BLaER1 (cell line): ENCODE measurements at regions not wholly inside any gene's neighbourhood (a gene's known extent, or its start where the extent isn't known, plus 50 kb on each side); places are given as distances from the start of the nearest gene placed in this dataset.

Experiments
- H3K27ac ChIP-seq: shearing (Covaris generic); formaldehyde crosslinking; 2 replicates; pipeline ENCODE4 v1.8.1; 2022
- H3K27me3 ChIP-seq: shearing (Covaris generic); formaldehyde crosslinking; 2 replicates; pipeline ENCODE4 v1.8.1; 2022
- H3K36me3 ChIP-seq: shearing (Covaris generic); formaldehyde crosslinking; 2 replicates; pipeline ENCODE4 v1.8.1; 2022
- H3K4me1 ChIP-seq: shearing (Covaris generic); formaldehyde crosslinking; 2 replicates; pipeline ENCODE4 v1.8.1; 2022
- H3K4me2 ChIP-seq: shearing (Covaris generic); formaldehyde crosslinking; 2 replicates; pipeline ENCODE4 v1.8.1; 2022
- H3K4me3 ChIP-seq: shearing (Covaris generic); formaldehyde crosslinking; 2 replicates; pipeline ENCODE4 v1.8.1; 2022
- H3K9ac ChIP-seq: shearing (Covaris generic); formaldehyde crosslinking; 2 replicates; pipeline ENCODE4 v1.8.1; 2022
- H3K9me3 ChIP-seq: shearing (Covaris generic); formaldehyde crosslinking; 2 replicates; pipeline ENCODE4 v1.8.1; 2022
- H4K20me1 ChIP-seq: shearing (Covaris generic); formaldehyde crosslinking; 2 replicates; pipeline ENCODE4 v1.8.1; 2022
- Cebpa-rat ChIP-seq: shearing (Covaris generic); IDR thresholded peaks from 2 replicates; pipeline ENCODE4 v1.8.1; 2022

DNA sequence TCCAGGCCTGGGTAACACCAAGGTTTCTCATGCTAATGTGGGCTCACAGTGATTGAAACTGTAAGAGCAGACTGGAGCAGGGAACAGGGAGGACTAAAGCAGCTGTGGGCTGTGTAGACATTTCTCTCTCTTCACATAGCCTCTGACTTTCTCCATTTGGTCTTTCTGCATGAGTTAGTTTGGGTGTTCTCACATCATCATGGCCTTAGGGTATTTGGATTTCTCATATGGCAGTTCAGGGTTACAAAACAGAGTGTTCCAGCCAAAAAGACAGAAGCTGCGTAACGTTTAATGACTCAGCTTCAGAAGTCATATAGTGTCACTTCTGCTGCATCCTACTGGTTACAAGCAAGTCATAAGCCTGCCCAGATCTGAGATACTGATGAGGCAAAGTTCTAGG, 52.0 kb upstream of the OSBPL8 start:
- Histone ChIP-seq H3K4me2 (no peak overlapping the region), H3K27ac (no peak overlapping the region), H3K9me3 (no peaks in the 10 kb centered on the region), H3K4me3 (no peak overlapping the region), H3K9ac (no peak overlapping the region), H4K20me1 (no peaks in the 10 kb centered on the region), H3K27me3 (no peaks in the 10 kb centered on the region), H3K4me1 (no peaks in the 10 kb centered on the region), H3K36me3 (no peaks in the 10 kb centered on the region)
- TF ChIP-seq Cebpa-rat = no peak

DNA sequence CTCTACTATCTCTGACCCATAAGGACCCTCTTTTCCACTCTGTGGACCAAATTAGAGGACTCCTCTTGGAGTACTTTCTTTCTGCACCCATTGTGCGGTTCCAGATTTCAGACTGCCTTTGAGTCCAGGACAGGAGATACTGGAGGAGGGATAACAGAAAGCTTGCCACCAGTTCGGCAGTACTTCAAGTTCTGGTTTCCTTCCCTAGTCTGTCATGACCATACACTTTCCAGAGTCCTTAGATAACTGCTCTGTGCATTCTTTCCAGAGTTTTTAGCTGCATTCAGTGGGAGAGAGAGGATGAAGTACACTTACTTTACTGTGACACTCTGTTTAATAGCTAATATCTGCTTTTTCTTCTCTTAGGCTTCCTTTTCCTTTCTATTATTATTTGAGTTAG, 54.8 kb upstream of the OSBPL8 start:
- H3K4me1 ChIP-seq = peaks cover 24% of the 10 kb centered on the region
- no peak for TF ChIP-seq Cebpa-rat
- H3K36me3 ChIP-seq = no peaks in the 10 kb centered on the region
- no peaks in the 10 kb centered on the region for H3K9me3 ChIP-seq
- H3K9ac ChIP-seq = no peak overlapping the region
- H3K4me2 ChIP-seq = no peak overlapping the region
- H3K27me3 ChIP-seq = no peaks in the 10 kb centered on the region
- no peaks in the 10 kb centered on the region for H4K20me1 ChIP-seq
- no peak overlapping the region for H3K4me3 ChIP-seq
- H3K27ac ChIP-seq = no peak overlapping the region

DNA sequence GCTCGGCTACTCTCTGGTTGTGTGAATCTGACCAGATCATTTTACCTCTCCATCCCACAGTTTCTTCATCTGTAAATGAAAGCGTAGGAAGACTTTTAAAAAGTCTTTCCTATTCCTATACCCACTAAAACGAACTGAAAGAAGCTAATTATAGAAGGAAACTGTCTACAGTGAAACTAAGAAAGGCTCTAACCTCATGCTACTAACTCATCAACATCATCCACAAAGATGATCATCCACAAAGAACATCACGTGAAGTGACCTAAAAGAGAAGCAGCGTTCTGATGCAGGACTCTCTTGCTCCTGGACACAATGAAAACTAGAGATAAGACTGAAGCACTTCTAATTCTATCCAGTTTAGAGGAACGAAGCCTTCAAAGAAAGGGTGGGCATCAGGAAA, 58.5 kb upstream of the OSBPL8 start:
- no peak overlapping the region for H3K9ac ChIP-seq
- no peak overlapping the region for H3K4me3 ChIP-seq
- H3K4me2 ChIP-seq = peak overlapping the region; percentile 65
- H3K36me3 ChIP-seq = no peaks in the 10 kb centered on the region
- peak overlapping the region; percentile 20; the same call in 1 of the 2 replicates for H3K27ac ChIP-seq
- H4K20me1 ChIP-seq = no peaks in the 10 kb centered on the region
- no peaks in the 10 kb centered on the region for H3K27me3 ChIP-seq
- TF ChIP-seq Cebpa-rat = no peak
- H3K4me1 ChIP-seq = peaks cover 34% of the 10 kb centered on the region
- no peaks in the 10 kb centered on the region for H3K9me3 ChIP-seq

DNA sequence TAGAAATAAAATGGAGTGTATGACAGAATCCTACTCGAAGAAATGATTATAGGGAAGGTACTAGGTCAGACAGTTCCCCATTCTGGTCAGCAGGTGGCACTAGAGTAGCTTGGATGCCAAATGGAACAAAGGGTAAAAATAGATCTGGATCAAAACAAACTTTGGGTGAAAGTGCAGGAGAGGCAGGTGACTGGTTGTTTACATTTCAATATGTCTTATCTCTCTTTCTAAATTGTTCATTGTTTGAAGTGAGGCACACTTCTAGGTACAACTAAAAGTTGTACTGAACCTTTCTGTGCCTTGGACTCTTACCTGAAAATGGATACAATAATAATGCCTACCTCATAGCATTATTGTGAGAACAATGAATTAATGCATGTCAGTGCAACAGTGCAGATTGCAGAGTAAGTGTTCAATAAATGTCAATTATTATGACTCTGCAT, 62.0 kb upstream of the OSBPL8 start:
- Histone ChIP-seq H3K9me3 (no peaks in the 10 kb centered on the region), H4K20me1 (no peaks in the 10 kb centered on the region), H3K9ac (no peak overlapping the region), H3K27ac (no peak overlapping the region), H3K4me1 (peaks cover 35% of the 10 kb centered on the region), H3K36me3 (no peaks in the 10 kb centered on the region), H3K4me2 (no peak overlapping the region), H3K4me3 (no peak overlapping the region), H3K27me3 (no peaks in the 10 kb centered on the region)
- TF ChIP-seq Cebpa-rat = no peak

- H3K9ac ChIP-seq = no peak overlapping the region
- H3K9me3 ChIP-seq = no peaks in the 10 kb centered on the region
- H3K36me3 ChIP-seq = no peaks in the 10 kb centered on the region
- no peaks in the 10 kb centered on the region for H3K27me3 ChIP-seq
- H4K20me1 ChIP-seq = no peaks in the 10 kb centered on the region
- no peak for TF ChIP-seq Cebpa-rat
- H3K4me1 ChIP-seq = peaks cover 39% of the 10 kb centered on the region
- no peak overlapping the region for H3K4me3 ChIP-seq
- no peak overlapping the region for H3K27ac ChIP-seq
- no peak overlapping the region for H3K4me2 ChIP-seq
Measured at GRCh38 chr12:76622351-76622750, 62.8 kb upstream of the OSBPL8 start.

GRCh38 chr12:76622915-76623314, 63.3 kb upstream of the OSBPL8 start:
- H3K9ac ChIP-seq = no peak overlapping the region
- H4K20me1 ChIP-seq = no peaks in the 10 kb centered on the region
- no peaks in the 10 kb centered on the region for H3K27me3 ChIP-seq
- H3K9me3 ChIP-seq = no peaks in the 10 kb centered on the region
- H3K36me3 ChIP-seq = no peaks in the 10 kb centered on the region
- no peak for TF ChIP-seq Cebpa-rat
- H3K4me2 ChIP-seq = no peak overlapping the region
- no peak overlapping the region for H3K27ac ChIP-seq
- H3K4me3 ChIP-seq = no peak overlapping the region
- H3K4me1 ChIP-seq = peaks cover 39% of the 10 kb centered on the region

- no peaks in the 10 kb centered on the region for H4K20me1 ChIP-seq
- H3K4me1 ChIP-seq = peaks cover 37% of the 10 kb centered on the region
- no peaks in the 10 kb centered on the region for H3K36me3 ChIP-seq
- H3K27me3 ChIP-seq = no peaks in the 10 kb centered on the region
- no peak overlapping the region for H3K27ac ChIP-seq
- no peak overlapping the region for H3K4me3 ChIP-seq
- H3K9ac ChIP-seq = no peak overlapping the region
- no peaks in the 10 kb centered on the region for H3K9me3 ChIP-seq
- H3K4me2 ChIP-seq = no peak overlapping the region
- TF ChIP-seq Cebpa-rat = no peak
Measured at GRCh38 chr12:76623931-76624330, 64.4 kb upstream of the OSBPL8 start.

GRCh38 chr12:76627346-76628135, 68.0 kb upstream of the OSBPL8 start:
- H3K4me2 ChIP-seq = peak overlapping the region; percentile 58
- H4K20me1 ChIP-seq = no peaks in the 10 kb centered on the region
- H3K4me1 ChIP-seq = peaks cover 23% of the 10 kb centered on the region
- no peak overlapping the region for H3K27ac ChIP-seq
- H3K4me3 ChIP-seq = no peak overlapping the region
- TF ChIP-seq Cebpa-rat = no peak
- no peak overlapping the region for H3K9ac ChIP-seq
- H3K9me3 ChIP-seq = no peaks in the 10 kb centered on the region
- no peaks in the 10 kb centered on the region for H3K27me3 ChIP-seq
- no peaks in the 10 kb centered on the region for H3K36me3 ChIP-seq

GRCh38 chr12:76628745-76629144, 69.2 kb upstream of the OSBPL8 start:
- H4K20me1 ChIP-seq = no peaks in the 10 kb centered on the region

DNA sequence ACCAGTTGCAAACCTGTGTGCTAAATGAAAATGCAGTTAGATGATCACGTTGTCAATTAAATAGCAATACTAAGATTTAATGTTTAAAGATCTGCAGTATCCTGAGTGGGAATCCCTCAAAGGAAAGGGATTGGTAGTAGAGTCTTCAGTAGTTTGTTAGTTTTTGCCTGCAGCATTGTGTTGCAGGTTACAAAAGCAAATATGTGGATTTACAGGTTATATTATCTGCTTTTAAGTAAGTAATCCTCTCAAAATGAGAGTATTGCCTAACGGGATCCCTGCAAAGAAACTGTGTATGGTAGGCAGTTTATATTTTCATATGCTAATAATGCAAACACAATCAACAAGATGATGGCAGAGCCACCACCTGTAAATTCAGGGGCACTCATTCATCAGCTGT, 72.2 kb upstream of the OSBPL8 start:
- Histone ChIP-seq H4K20me1 (no peaks in the 10 kb centered on the region), H3K9me3 (no peaks in the 10 kb centered on the region), H3K4me3 (no peak overlapping the region), H3K9ac (no peak overlapping the region), H3K4me1 (peaks cover 21% of the 10 kb centered on the region), H3K36me3 (no peaks in the 10 kb centered on the region), H3K4me2 (no peak overlapping the region), H3K27me3 (no peaks in the 10 kb centered on the region), H3K27ac (no peak overlapping the region)
- no peak for TF ChIP-seq Cebpa-rat

More at GRCh38 chr12:76628745-76629144, 69.2 kb upstream of the OSBPL8 start:
- Histone ChIP-seq H3K36me3 (no peaks in the 10 kb centered on the region), H3K9me3 (no peaks in the 10 kb centered on the region), H3K4me2 (peak overlapping the region; percentile 58; the same call in 1 of the 2 replicates), H3K9ac (no peak overlapping the region), H3K27me3 (no peaks in the 10 kb centered on the region), H3K27ac (no peak overlapping the region), H3K4me3 (no peak overlapping the region), H3K4me1 (peaks cover 23% of the 10 kb centered on the region)
- no peak for TF ChIP-seq Cebpa-rat

DNA sequence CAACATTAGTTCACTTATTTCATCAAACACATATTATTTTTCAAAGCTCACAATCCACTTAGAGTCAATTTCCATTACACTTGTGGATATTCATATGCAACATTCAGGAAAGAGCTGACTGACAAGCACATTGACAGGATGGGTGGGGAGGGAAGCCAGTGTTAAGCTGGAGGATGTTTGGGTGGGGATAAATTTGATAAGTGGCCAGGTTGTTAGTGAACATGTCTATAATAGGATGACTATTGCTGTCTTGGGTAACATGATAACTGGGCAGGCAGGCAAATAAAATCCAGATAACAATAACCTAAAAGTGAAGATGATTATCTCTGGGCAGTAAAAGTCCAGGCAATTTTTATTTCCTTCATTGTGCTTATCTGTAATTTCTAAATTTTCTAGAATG, 73.8 kb upstream of the OSBPL8 start:
- Histone ChIP-seq H3K4me2 (no peak overlapping the region), H3K9ac (no peak overlapping the region), H4K20me1 (no peaks in the 10 kb centered on the region), H3K36me3 (no peaks in the 10 kb centered on the region), H3K9me3 (no peaks in the 10 kb centered on the region), H3K27me3 (no peaks in the 10 kb centered on the region), H3K4me3 (no peak overlapping the region), H3K4me1 (peaks cover 4% of the 10 kb centered on the region), H3K27ac (no peak overlapping the region)
- no peak for TF ChIP-seq Cebpa-rat
